ENCODE measurements at regions not wholly inside any gene's neighbourhood (a gene's known extent, or its start where the extent isn't known, plus 50 kb on each side); places are given as distances from the start of the nearest gene placed in this dataset.

DNA sequence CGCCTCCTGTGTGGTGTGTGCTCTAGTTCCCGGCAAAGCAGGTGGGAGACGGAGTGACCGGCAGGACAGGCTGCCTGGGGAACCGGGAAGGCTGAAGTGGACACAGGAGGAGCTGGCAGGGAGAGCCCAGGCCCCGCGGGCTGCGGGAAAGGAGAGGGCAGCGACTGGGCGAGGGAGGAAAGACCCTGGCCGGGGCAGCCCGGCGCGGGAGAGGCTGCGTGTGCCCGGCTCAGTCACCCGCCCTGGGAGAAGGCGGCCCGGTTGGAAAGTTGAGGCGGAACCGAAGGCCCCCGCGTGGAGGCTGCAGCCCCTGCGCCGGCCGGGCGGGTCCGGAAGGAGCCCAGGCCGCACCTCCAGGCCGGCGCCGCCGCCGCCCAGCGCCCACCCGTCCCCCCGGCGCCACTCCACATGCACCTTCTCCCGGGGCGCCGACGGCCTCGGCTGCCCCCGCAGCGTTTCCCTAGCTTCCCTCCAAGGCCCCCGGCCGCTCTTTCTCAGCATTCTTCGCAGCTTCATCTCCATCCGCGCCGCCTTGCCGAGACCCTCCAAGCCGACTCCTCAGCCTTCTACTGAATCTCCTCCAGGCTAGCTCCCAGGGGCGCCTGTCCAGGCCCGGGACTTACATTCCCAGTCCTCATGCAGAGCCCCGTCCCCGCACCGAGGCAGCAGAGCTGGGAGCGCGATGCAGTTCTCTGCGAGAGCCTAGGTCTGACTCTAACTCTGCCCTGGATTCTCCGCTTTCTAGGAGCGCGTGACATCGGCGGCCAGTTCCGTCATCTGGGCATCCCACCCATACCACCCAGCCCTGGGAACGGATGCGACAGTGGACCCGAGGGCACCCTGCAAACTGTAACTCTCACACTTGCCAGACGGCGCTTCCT is 152.0 kb downstream of the ERCC6L2 start:
- TF ChIP-seq, protein P1, sequence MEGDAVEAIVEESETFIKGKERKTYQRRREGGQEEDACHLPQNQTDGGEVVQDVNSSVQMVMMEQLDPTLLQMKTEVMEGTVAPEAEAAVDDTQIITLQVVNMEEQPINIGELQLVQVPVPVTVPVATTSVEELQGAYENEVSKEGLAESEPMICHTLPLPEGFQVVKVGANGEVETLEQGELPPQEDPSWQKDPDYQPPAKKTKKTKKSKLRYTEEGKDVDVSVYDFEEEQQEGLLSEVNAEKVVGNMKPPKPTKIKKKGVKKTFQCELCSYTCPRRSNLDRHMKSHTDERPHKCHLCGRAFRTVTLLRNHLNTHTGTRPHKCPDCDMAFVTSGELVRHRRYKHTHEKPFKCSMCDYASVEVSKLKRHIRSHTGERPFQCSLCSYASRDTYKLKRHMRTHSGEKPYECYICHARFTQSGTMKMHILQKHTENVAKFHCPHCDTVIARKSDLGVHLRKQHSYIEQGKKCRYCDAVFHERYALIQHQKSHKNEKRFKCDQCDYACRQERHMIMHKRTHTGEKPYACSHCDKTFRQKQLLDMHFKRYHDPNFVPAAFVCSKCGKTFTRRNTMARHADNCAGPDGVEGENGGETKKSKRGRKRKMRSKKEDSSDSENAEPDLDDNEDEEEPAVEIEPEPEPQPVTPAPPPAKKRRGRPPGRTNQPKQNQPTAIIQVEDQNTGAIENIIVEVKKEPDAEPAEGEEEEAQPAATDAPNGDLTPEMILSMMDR (IDR thresholded peaks at IDR 0.05) = peak in 3 of 4 experiments; percentile 36 to 47 (median 38)
- no peak for TF ChIP-seq POLR2A (IDR thresholded peaks at IDR 0.05)
- TF ChIP-seq EP300 (IDR thresholded peaks at IDR 0.05) = no peak
